Epidermal melanocyte (primary cell): ENCODE measurements at regions not wholly inside any gene's neighbourhood (a gene's known extent, or its start where the extent isn't known, plus 50 kb on each side); places are given as distances from the start of the nearest gene placed in this dataset.

Source experiments
- DNase-seq: peaks from one replicate; pipeline ENCODE4 v3.0.0; 2011; ENCODE audit warnings: low spot score; ENCODE audit not compliant: insufficient read length

GRCh38 chr1:56418151-56418631, 161.2 kb downstream of the PLPP3 start:
- DNase-seq = no peak

- DNase-seq = no peak
These were observed 161.7 kb downstream of the PLPP3 start for GRCh38 chr1:56417646-56418045.

DNA sequence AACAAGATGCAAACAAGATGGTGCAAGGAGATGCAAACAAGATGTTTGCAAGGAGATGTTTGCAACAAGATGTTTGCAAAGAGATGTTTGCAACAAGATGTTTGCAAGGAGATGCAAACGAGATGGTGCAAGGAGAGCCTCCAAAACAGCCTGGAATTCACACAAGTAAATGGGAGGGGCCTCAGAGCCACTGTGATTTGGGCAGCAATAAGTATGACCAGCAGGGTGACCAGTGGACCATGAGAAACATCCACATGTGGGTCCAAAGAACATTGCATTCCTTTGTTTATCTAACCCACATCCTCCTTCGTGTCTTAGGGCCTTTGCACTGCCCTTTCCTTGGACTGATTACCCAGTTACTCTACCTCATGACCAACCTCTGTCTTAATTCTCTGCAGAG, 162.9 kb downstream of the PLPP3 start:
- no peak for DNase-seq

GRCh38 chr1:56415720-56416119, 163.6 kb downstream of the PLPP3 start:
- DNase-seq = no peak

DNA sequence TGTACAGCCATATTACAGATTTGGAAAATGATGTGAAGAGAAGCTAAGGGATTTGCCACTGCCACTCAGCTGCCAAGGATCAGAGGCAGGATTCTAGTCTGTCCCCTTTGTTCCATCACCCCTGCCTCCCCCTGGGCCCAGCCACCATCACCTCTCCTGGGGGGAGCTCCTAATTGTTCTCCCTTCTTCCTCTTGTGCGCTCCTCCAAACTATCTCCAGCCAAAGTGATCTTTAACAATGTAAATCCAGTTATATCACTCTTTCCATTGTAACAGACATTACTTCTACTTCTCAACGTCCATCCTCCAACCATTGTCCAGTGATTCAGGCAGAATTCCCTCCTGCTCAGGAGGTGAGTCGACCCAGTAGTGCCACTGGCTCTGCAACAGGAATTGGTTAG, 164.1 kb downstream of the PLPP3 start:
- DNase-seq = no peak

DNA sequence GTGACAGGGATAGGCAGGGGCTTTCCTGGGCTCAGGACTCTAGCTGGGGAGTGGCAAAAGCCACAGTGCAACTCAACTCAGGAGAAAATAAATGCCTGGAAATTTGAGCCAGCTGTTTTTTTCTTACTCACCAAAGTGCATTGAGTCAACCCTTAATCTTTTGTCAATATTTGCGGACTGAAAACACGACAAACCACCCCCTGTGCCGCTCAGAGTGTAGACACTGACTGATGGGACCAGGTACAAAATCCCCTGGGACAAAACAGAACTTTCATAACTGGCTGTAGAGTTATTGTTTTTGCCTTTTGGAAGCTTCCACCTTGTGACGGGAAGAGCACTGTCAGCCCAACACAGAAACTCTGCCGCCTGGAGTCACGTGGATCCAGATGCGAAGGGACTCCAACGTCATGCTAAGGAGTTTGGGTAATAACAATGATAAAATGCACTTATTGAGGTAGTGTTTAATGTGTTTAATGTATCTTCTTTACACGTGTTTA, 164.6 kb downstream of the PLPP3 start:
- no peak for DNase-seq

DNA sequence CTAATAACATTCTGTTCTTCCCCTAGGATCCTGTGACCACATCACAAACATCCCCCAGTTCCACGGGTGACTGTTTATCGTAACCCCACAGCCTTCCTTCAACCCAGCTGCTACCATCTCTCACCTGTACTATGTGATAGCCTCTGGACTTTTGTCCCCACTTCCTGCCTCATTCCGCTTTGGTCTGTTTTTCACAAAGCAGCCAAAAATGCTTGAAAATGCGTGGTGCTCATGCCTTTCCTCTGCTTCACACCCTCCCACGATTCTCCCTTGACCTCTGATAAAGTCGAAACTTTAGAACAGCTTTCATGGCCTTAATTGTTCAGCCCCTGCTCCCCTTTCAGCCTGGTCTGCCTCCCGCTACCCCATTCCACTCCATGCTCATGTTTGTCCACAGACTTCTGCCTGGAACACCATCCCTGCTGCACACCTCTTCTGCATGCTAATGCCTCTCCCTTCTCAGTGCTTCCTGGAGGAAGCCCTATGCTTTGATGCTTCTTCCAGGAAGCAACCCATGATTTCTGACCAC, 165.6 kb downstream of the PLPP3 start:
- DNase-seq = no peak

GRCh38 chr1:56411484-56412180, 167.7 kb downstream of the PLPP3 start:
- no peak for DNase-seq

- no peak for DNase-seq
These were observed 168.3 kb downstream of the PLPP3 start for GRCh38 chr1:56411021-56411420.

DNA sequence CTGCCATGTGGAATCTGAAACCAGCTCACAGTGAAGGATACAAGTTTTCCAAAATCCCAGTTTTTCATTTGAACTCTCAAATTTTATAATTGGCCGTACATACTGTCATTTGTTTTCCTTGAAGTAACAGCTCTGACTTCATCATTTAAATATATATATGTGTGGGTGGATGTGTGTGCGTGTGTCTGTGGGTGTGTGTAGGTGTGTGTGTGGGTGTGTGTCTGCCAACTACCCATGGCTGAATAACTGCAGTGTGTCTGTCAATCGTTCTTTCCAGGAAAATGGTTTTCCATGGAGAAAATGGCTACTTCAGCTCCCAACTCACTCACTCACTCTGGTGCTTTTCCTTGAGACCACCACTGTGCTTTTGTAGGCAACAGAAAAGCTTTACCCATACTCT, 169.0 kb downstream of the PLPP3 start:
- no peak for DNase-seq

DNA sequence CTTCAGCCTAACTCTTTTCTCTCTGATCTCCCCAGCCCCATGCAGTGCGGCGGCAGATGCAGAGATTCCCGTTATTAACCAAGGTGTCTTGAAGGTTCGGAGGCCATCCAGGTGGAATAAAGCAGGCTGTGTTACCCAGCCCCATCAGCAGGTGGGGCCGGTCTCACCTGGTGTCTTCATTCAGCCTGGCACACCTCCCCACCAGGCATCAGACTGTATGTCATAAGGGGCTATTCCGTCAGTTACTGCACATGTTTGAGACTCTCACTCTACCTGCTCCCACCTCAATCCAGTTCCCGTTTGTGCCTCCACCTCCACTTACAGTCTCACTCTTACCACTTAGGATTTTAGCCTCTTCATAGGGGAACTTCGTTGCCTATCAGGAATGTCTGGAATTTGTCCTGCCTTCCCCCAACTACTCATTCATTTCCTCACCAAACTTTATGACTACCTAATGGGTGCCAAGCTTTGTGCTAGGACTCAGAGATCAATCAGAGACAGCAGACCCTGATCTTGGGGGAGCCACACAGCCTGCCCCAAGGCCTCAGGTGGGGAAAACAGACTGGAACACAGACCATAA, 170.2 kb downstream of the PLPP3 start:
- no peak for DNase-seq

DNA sequence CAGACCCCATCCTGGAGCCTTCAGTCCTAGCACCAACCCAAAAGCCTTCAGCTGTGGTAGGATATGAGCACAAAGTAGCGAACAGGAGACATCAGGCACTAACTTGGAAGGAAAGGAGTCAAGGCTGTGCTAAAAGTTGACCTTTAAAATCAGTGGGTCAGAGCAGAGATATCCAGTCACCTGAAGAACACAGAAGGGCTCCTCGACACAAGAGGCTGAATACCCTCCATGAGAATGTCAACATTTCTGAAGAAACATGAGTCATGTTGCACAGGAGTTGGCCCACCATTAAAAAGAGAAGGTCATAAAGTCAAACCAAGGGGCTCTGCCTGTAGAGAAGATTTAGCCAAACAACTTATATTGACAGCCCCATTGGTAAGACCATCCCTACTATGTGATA, 172.5 kb downstream of the PLPP3 start:
- DNase-seq = no peak

- DNase-seq = no peak
These were observed 174.8 kb downstream of the PLPP3 start for GRCh38 chr1:56404561-56405030.

DNA sequence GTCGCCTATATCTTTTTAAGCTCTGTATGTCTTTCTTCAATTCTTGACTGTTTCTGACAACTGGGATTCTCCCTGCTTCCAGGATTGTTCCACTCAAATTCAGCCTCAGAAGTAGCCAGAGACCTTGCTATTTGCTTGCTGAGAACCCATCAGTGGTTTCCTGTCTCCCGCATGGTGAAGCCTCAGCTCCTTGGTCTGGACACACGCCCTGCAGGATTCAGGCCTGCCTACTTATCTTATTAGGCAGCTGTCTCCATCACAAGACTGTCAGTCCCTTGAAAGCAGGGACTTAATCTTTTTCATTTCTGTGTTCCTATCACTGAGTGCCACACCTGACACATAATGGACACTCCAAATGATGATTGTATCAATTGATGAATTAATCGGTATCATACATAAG, 175.3 kb downstream of the PLPP3 start:
- no peak for DNase-seq

DNA sequence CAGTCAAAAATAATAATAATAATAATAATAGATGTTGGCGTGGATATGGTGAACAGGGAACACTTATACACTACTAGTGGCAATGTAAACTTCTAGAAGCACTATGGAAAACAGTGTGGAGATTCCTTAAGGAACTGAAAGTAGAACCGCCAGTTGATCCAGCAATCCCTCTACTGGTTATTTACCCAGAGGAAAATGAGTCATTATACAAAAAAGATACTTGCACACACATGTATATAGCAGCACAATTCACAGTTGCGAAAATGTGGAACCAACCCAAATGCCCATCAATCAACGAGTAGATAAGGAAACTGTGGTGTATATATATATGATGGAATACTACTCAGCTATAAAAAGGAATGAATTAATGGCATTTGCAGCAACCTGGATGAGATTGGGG, 176.0 kb downstream of the PLPP3 start:
- no peak for DNase-seq

DNA sequence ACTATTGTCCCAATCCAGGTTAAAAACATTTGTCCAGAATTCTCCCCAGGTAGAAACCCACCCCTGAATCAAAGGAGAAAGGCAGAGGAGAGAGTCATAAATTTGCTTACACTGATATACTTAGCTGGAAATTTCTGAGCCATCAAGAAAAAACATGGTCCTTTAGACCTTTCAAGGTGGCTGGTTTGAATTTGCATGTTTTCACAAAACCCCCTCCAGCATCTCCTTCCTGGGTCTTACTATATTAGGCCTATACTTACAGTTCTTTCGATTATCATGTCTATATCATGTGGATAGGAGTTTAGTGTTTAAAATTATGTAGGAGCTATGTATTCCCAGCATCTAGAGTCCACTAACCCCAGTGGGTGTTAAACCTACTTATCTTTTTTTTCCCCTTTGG, 178.2 kb downstream of the PLPP3 start:
- DNase-seq = no peak

DNA sequence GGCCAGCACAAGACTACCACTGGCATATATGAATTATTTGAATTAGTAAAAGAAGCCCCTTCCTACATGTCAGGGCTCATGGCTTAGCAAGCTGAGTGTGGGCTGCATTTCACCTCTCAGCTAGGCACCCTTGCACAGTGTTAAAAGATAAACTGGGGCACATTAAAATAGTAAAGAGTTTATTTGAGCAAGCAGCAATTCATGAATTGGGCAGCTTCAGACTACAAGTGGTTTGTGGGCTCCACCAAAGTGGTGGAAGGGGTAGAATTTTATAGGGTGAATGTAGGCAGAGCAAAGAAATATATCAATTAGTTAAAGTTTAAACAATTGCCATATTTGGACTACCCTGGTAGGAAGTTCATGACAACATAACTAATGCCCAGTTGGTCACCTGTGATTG, 178.8 kb downstream of the PLPP3 start:
- DNase-seq = no peak

GRCh38 chr1:56399795-56400194, 179.6 kb downstream of the PLPP3 start:
- no peak for DNase-seq

DNA sequence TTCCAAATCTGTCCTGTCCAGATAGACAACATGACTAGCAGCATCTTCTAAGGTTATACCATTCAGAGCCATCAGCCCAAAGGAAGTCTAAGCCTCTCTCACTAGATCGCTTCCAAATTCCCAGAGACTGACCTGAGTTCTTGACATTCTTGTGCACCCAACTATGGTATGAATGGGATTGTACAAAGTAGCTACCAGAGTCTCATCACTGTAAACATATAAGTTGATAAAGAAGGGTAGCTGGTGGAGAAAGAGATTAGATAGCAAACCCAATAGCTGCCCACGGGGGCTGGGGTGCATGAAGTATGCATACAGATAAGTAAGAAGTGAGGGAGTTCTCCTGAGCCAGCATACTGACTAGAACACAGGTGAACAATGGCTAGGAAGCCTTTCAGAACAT, 180.0 kb downstream of the PLPP3 start:
- no peak for DNase-seq

DNA sequence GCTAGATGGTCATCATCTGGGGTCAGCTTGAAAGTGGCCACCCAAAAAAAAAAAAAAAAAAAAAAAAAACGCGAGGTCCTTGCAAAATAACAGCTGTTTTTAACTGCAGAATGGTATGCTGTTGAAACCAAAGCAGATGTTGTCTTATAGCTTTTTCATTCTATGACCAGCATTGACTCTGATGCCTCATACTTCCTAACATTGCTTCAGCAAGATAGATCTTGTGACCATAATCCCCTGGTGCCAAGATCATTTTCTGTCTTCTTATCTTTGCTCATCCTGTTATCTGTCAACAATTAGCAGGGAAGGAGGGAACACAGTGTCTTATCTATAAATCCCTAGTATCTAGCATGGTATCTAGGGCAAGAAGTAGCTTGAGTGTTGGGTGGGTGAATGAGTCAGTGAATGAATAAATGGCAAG, 181.5 kb downstream of the PLPP3 start:
- DNase-seq = no peak

GRCh38 chr1:56397409-56397808, 182.0 kb downstream of the PLPP3 start:
- DNase-seq = no peak

DNA sequence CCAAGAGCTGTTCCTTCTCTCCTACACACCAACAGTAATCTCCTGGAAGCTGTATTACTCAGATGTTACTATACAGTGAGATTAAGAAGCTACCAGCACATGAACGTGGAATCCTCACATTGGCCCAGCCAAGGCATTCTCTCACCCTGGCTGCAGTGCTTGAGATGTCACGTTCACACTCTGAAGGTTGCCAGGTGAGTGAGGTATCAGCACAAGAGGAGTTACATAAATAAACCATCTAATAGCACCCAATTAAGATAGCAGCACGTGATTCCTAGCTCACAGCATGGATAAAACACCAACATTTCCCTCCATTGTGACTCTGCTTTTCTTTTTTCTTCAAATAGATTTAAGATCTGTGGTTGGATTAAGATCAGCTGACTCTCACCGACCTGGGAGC, 182.8 kb downstream of the PLPP3 start:
- DNase-seq = no peak

DNA sequence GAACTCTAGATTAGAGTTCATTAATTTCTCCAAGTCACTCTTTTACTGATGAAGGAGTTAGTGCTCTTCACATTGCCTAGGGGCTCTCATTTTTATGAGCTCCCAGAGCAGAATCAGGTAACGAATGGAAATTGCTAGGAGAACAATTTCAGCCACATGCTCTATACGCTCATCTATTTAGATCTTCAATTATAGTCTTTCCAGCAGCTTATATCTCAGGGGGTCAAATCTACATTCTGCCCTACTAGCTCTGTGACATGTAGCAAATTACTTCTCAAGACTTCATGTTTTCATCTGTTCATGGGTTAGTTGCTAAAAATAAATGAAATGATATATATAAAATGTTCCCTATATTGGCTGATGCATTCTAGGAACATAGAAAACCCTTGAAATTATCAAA, 183.6 kb downstream of the PLPP3 start:
- DNase-seq = no peak
